BJ (cell line): ENCODE measurements at regions not wholly inside any gene's neighbourhood (a gene's known extent, or its start where the extent isn't known, plus 50 kb on each side); places are given as distances from the start of the nearest gene placed in this dataset.
"Not testable (repeated sequence)": the region's sequence is repeated elsewhere in the genome, so short reads cannot be mapped to it uniquely, and the experiment has no call there.

Experiments
- CTCF ChIA-PET: fragments of 350-600 bp; formaldehyde crosslinking; extraction: SDS; loops from one replicate; lab custom pipeline; 2021; ENCODE audit warnings: antibody characterized with exemption, inconsistent platforms; lab: Yijun Ruan, JAX
- POLR2A ChIA-PET: fragments of 300-600 bp; sonication (Branson Sonifier 250); formaldehyde crosslinking; extraction: SDS; loops from one replicate; lab custom pipeline; 2021; ENCODE audit warnings: antibody characterized with exemption; lab: Charles Lee
- DNase-seq: peaks from one replicate; pipeline ENCODE4 v3.0.0-alpha.2; 2011; ENCODE audit warnings: low read depth
- H3K27me3 ChIP-seq: 2 replicates; pipeline ENCODE4 v1.6.0; 2011; ENCODE audit warnings: low read length; ENCODE audit not compliant: control insufficient read depth, insufficient read depth
- H3K36me3 ChIP-seq: 2 replicates; pipeline ENCODE4 v1.5.1; 2011; ENCODE audit warnings: low read length; ENCODE audit not compliant: control insufficient read depth, insufficient read depth
- H3K4me3 ChIP-seq: 2 replicates; pipeline ENCODE4 v1.5.1; 2011; ENCODE audit warnings: low read depth, mild to moderate bottlenecking, control low read depth, low read length
- CTCF ChIP-seq: IDR thresholded peaks from 2 replicates; pipeline ENCODE4 v1.5.1; 2011; ENCODE audit warnings: low read depth, mild to moderate bottlenecking, control low read depth, inconsistent platforms, low read length, moderate library complexity; ENCODE audit not compliant: insufficient read depth

GRCh38 chr9:40177403-40177802 lies 821.9 kb downstream of the SPATA31A1 start:
- H3K4me3 ChIP-seq, DNase-seq, CTCF ChIA-PET, H3K36me3 ChIP-seq, POLR2A ChIA-PET, H3K27me3 ChIP-seq: not testable (repeated sequence)
- peak; percentile 21 for TF ChIP-seq CTCF

GRCh38 chr9:40191403-40191802 lies 835.9 kb downstream of the SPATA31A1 start:
- CTCF ChIA-PET, POLR2A ChIA-PET, DNase-seq, H3K27me3 ChIP-seq, H3K36me3 ChIP-seq, H3K4me3 ChIP-seq: not testable (repeated sequence)

- POLR2A ChIA-PET, DNase-seq, H3K36me3 ChIP-seq, H3K27me3 ChIP-seq, CTCF ChIA-PET, H3K4me3 ChIP-seq: not testable (repeated sequence)
Observed at GRCh38 chr9:40192162-40192561, 836.7 kb downstream of the SPATA31A1 start.

GRCh38 chr9:40196165-40196714 lies 840.8 kb downstream of the SPATA31A1 start:
- H3K36me3 ChIP-seq, H3K27me3 ChIP-seq, H3K4me3 ChIP-seq, DNase-seq, CTCF ChIA-PET, POLR2A ChIA-PET: not testable (repeated sequence)

- CTCF ChIA-PET, DNase-seq, H3K27me3 ChIP-seq, POLR2A ChIA-PET, H3K4me3 ChIP-seq, H3K36me3 ChIP-seq: not testable (repeated sequence)
Observed at GRCh38 chr9:40196803-40197202, 841.3 kb downstream of the SPATA31A1 start.

GRCh38 chr9:40221596-40222233 lies 866.2 kb downstream of the SPATA31A1 start:
- H3K27me3 ChIP-seq, CTCF ChIA-PET, DNase-seq, POLR2A ChIA-PET, H3K36me3 ChIP-seq, H3K4me3 ChIP-seq: not testable (repeated sequence)

GRCh38 chr9:40222617-40223200 lies 867.2 kb downstream of the SPATA31A1 start:
- POLR2A ChIA-PET, H3K36me3 ChIP-seq, H3K4me3 ChIP-seq, DNase-seq, CTCF ChIA-PET, H3K27me3 ChIP-seq: not testable (repeated sequence)

GRCh38 chr9:40223353-40223752 lies 867.9 kb downstream of the SPATA31A1 start:
- CTCF ChIA-PET, DNase-seq, POLR2A ChIA-PET, H3K27me3 ChIP-seq, H3K36me3 ChIP-seq, H3K4me3 ChIP-seq: not testable (repeated sequence)
